Activated CD4-positive, alpha-beta T cell treated with anti-CD3 and anti-CD28 coated beads, Interleukin-2, amount 50 U/mL, for 1 hour (primary cell): ENCODE measurements at regions not wholly inside any gene's neighbourhood (a gene's known extent, or its start where the extent isn't known, plus 50 kb on each side); places are given as distances from the start of the nearest gene placed in this dataset.

Experiments
- DNase-seq: peaks from one replicate; pipeline ENCODE4 v3.0.0-alpha.2; 2020

DNA sequence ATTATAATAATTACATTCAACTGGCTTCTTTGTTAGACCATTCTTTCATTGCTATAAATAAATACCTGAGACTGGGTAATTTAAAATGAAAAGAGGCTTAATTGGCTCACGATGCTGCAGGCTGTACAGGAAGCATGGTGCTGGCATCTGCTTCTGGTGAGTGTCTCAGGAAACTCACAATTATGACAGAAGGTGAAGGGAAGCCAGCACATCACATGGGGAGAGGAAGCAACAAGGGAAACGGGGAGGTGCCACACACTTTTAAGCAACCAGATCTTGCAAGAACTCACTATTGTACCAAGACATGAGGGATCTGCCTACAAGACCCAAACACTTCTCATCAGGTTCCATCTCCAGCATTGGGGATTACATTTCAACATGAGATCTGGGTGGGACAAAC, 413.1 kb upstream of the ARRDC4 start:
- DNase-seq = no peak

- no peak for DNase-seq
Measured at GRCh38 chr15:97561529-97561928, 399.0 kb upstream of the ARRDC4 start.

GRCh38 chr15:97563516-97563915, 397.0 kb upstream of the ARRDC4 start:
- DNase-seq = no peak

DNA sequence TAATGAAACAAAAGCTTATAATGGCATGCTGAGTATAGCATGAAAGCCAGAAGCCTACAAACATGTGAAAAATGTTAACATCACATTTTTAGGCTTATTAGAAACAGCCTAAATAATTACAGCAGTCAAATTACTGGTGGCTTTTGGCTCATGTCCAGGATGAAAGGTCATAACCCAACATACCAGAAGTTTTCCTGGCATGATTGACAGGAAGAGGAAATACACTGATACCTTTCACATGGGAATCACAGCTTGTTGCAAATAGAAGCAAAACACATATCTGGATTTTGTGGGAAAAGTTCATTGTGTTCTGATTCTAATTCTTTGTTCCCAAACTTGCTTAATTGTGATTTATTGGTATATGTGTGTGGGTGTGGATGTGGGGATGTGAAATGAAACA, 393.5 kb upstream of the ARRDC4 start:
- DNase-seq = no peak

DNA sequence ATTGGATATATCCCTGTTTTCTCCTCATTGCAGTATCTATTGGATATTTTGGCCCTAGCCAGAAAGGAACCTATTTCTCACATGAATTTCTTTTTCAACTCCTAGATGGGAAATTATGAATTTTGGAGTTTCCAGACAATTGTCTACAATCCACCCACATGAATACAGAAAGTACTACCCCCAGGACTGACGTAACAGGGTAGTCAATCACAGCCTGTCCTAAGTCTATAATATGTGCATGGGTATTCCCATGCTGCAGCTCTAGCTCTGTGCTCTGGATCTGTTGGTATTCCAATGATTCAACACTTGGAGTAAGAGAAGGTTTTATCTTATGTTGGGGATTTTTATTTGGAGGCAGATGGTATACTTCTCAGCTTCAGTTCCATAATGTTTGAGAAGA, 393.1 kb upstream of the ARRDC4 start:
- DNase-seq = no peak

GRCh38 chr15:97576929-97577645, 383.4 kb upstream of the ARRDC4 start:
- DNase-seq = no peak

DNA sequence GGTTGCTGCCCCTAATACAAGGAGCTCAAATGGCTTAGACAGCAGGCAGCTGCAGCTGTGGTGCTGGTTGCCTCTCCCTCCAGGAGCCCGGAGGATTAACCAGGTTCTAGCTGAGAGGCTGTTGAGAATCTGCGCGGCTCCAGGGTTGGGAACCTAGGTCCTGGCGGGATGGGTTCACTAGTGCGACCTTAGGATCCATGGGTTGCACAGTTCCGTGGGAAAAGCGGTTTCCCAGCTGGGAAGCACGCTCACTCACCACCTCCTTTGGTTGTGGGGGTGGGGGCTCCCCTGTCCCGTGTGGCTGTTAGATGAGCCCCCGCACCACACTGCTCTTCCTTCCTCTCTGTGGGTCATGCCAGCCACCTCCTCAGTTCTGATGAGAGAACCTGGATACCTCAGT, 375.1 kb upstream of the ARRDC4 start:
- DNase-seq = no peak

- DNase-seq = no peak
Measured at GRCh38 chr15:97592778-97593177, 367.7 kb upstream of the ARRDC4 start.

DNA sequence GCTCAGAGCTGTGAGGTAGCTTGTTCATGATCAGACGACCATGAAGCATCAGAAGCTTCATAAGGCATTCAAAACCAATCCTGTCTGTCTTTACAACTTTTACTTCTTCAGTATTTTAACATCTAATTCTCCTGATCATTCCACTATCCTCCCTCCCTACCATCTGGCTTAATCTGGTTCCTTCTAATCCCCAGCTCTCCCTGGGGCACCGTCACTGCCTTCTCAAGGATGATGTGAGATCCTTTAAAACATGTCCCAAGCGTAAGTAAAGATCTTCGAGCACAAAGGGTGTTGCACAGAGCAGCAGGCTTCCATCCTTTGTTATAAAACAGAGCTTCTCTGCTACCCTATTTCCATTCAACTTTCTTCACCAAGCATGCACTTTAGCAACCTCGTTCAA, 362.7 kb upstream of the ARRDC4 start:
- no peak for DNase-seq

DNA sequence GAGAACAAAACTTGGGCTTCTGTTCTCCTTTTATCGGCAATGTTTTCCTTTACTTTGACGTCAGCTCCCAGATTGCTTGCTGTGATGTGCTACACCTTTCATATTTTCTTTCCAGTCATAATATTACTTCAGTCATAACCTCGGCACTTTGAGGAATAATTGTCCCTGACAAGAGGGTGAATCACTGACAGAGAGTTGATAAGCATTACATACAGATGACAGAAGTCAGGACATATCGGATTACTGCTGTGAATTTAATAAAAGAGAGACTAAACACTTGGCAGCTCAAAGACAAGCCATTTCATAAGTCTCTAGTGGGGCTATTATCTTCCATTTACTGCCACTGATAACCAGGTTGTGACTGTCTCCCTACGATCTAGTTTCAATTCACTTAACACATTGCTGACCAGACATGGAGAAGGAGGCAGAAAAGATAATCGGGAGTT, 362.1 kb upstream of the ARRDC4 start:
- no peak for DNase-seq

GRCh38 chr15:97600190-97600589, 360.3 kb upstream of the ARRDC4 start:
- no peak for DNase-seq

DNA sequence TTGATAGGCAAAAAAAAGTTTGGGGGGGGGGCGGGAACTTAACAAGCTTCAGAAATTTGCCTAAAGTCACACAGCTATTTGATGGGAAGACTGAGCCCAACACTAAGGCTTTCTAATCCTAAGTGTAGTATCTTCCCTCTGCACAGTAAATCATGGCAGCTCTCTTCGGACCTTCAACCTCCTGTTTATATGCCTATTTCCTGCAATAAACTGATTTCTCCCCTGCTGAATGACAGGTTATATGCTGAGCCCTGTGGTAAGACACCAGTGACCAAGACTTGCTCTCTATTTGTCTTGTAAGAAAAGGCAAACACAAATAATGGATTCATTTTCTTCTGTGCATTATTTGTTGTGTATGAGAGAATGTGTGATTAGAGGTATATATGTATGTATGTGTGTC, 355.8 kb upstream of the ARRDC4 start:
- no peak for DNase-seq

GRCh38 chr15:97615114-97615513, 345.4 kb upstream of the ARRDC4 start:
- DNase-seq = no peak

- no peak for DNase-seq
Measured at GRCh38 chr15:97623091-97623661, 337.3 kb upstream of the ARRDC4 start.

- DNase-seq = no peak
Measured at GRCh38 chr15:97627634-97628033, 332.9 kb upstream of the ARRDC4 start.

- DNase-seq = no peak
Measured at GRCh38 chr15:97645758-97646157, 314.7 kb upstream of the ARRDC4 start.

- no peak for DNase-seq
Measured at GRCh38 chr15:97648728-97649127, 311.8 kb upstream of the ARRDC4 start.

DNA sequence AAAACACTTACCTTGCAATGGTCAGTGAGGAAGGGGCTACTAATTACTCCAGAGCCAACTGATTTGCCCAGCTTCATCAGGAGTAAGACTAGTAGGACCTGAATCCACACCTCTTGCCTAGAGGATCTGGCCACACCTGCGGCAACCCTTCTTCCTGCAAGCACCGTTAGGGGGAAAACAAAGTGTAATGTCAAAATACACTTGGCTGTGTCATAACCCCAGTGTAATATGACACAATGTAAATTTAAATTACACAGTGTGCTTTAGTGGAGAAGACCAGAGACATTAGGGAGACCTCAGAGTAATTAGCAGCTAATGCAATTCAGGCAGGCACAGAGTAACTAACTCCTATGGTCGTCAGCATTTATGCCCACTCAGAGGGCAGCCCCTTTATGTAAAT, 308.5 kb upstream of the ARRDC4 start:
- DNase-seq = no peak

GRCh38 chr15:97652700-97653167, 307.8 kb upstream of the ARRDC4 start:
- DNase-seq = no peak

- DNase-seq = no peak
Measured at GRCh38 chr15:97653896-97654295, 306.6 kb upstream of the ARRDC4 start.

DNA sequence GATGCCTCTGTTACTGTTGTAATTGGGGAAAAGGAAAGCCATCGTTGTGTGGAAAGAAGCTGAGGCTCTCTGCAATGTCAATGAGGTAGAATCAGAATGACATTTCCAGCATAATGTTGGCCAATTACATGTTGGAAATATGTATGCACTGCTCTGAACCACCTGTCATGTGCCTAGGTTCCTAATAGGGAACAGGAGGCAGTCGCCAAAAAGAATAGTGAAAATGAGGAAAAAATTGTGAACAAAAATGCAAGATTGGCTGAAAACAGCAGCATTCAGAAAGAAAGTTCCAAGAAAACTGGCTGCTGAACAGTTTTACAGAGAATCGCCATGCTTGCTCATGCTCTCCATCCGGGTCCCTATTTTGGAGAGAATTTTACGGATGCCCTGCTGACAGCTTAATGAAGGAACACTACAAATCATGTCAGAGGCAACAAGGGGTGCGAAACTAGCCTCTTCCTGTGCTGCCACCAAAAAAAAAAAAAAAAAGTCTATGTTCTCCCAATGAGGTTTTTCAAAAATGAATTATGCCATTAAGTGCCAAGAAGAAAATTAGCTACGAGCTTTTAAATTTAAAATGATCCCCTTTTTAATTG, 305.9 kb upstream of the ARRDC4 start:
- DNase-seq = no peak

GRCh38 chr15:97661796-97662195, 298.7 kb upstream of the ARRDC4 start:
- DNase-seq = no peak

GRCh38 chr15:97672586-97672985, 287.9 kb upstream of the ARRDC4 start:
- DNase-seq = no peak

DNA sequence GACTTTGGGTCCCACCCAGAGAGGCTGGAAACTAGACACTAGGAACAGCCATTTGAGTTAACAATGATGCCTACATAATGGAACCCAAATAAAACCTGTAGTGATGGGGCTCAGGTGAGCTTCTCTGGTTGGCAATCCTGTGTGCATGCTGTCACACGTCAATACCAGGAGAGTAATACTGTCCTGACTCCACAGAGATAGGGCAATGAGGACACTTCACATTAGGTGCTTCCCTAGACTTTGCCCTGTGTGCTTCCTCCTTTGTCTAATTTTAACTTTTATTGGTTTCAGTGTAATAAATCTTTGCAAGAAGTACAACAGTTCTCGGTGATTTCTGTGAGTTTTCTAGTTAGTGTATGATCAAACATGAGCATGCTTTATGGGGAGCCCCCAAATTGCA, 281.8 kb upstream of the ARRDC4 start:
- DNase-seq = no peak
